Mucosa of gallbladder (tissue), 1 donor: ENCODE measurements at regions not wholly inside any gene's neighbourhood (a gene's known extent, or its start where the extent isn't known, plus 50 kb on each side); places are given as distances from the start of the nearest gene placed in this dataset.
"Not testable (repeated sequence)": the region's sequence is repeated elsewhere in the genome, so short reads cannot be mapped to it uniquely, and the experiment has no call there.

ENCODE experiments used
- DNase-seq: peaks from one replicate; pipeline ENCODE4 v3.0.0-alpha.2; 2020; ENCODE audit warnings: low spot score
- donor health status: DM: no; HTN: no; CAD: no.

- no peak for DNase-seq
These were observed 117.7 kb upstream of the IVNS1ABP start for GRCh38 chr1:185434721-185435120.

GRCh38 chr1:185433667-185434066 is 116.6 kb upstream of the IVNS1ABP start:
- DNase-seq: no peak

GRCh38 chr1:185432948-185433347 is 115.9 kb upstream of the IVNS1ABP start:
- DNase-seq: no peak

GRCh38 chr1:185431612-185432011 is 114.6 kb upstream of the IVNS1ABP start:
- no peak for DNase-seq

GRCh38 chr1:185429668-185430067 is 112.6 kb upstream of the IVNS1ABP start:
- DNase-seq: not testable (repeated sequence)

GRCh38 chr1:185427776-185428175 is 110.7 kb upstream of the IVNS1ABP start:
- no peak for DNase-seq

GRCh38 chr1:185427264-185427663 is 110.2 kb upstream of the IVNS1ABP start:
- DNase-seq: no peak

- DNase-seq: no peak
These were observed 109.8 kb upstream of the IVNS1ABP start for GRCh38 chr1:185426848-185427247.

- DNase-seq: no peak
These were observed 108.1 kb upstream of the IVNS1ABP start for GRCh38 chr1:185425163-185425562.

- DNase-seq: no peak
These were observed 104.6 kb upstream of the IVNS1ABP start for GRCh38 chr1:185421485-185422107.

- no peak for DNase-seq
These were observed 103.6 kb upstream of the IVNS1ABP start for GRCh38 chr1:185420588-185421081.

GRCh38 chr1:185419718-185420117 is 102.7 kb upstream of the IVNS1ABP start:
- DNase-seq: no peak

GRCh38 chr1:185418472-185418871 is 101.4 kb upstream of the IVNS1ABP start:
- no peak for DNase-seq

GRCh38 chr1:185412385-185413087 is 95.5 kb upstream of the IVNS1ABP start:
- peak; percentile 23 for DNase-seq

- no peak for DNase-seq
These were observed 92.9 kb upstream of the IVNS1ABP start for GRCh38 chr1:185409763-185410528.

GRCh38 chr1:185409345-185409744 is 92.3 kb upstream of the IVNS1ABP start:
- no peak for DNase-seq

- no peak for DNase-seq
These were observed 91.7 kb upstream of the IVNS1ABP start for GRCh38 chr1:185408700-185409270.

GRCh38 chr1:185406691-185407009 is 89.6 kb upstream of the IVNS1ABP start:
- no peak for DNase-seq

GRCh38 chr1:185406006-185406690 is 89.1 kb upstream of the IVNS1ABP start:
- DNase-seq: no peak

- DNase-seq: no peak
These were observed 88.0 kb upstream of the IVNS1ABP start for GRCh38 chr1:185404907-185405568.

- DNase-seq: peak; percentile 30
These were observed 87.2 kb upstream of the IVNS1ABP start for GRCh38 chr1:185404291-185404690.
